Left forelimb (tissue), 1 donor: ENCODE measurements at regions not wholly inside any gene's neighbourhood (a gene's known extent, or its start where the extent isn't known, plus 50 kb on each side); places are given as distances from the start of the nearest gene placed in this dataset.

ENCODE experiments used
- DNase-seq: peaks from one replicate; pipeline ENCODE4 v3.0.0-alpha.2; 2018; ENCODE audit warnings: low spot score

GRCh38 chr7:84390845-84391244 is 196.3 kb upstream of the SEMA3A start:
- DNase-seq = no peak

- no peak for DNase-seq
Observed at GRCh38 chr7:84389242-84389641, 194.7 kb upstream of the SEMA3A start.

- no peak for DNase-seq
Observed at GRCh38 chr7:84387595-84387994, 193.0 kb upstream of the SEMA3A start.

GRCh38 chr7:84384417-84384816 is 189.8 kb upstream of the SEMA3A start:
- DNase-seq = no peak

GRCh38 chr7:84379446-84379845 is 184.9 kb upstream of the SEMA3A start:
- DNase-seq = no peak

- no peak for DNase-seq
Observed at GRCh38 chr7:84372712-84373111, 178.1 kb upstream of the SEMA3A start.

- no peak for DNase-seq
Observed at GRCh38 chr7:84372155-84372621, 177.6 kb upstream of the SEMA3A start.

DNA sequence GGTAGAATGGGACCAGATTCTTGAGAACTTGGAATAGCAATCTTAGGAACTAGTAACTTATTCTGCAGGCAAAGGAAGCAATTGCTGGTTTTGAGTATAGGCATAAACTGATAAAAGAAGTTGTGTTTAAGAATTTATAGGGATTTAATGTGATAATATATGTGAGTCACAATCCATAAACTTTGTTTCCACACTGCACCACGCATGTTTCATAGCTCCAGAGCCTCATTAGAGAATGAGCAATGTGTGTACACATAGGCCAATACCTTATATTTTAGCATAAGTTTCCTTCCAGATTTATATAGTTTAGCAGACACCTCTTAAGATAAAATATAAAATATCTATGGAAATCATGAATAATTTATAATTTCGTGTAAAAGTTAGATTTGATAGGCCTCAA is 175.5 kb upstream of the SEMA3A start:
- DNase-seq = no peak

DNA sequence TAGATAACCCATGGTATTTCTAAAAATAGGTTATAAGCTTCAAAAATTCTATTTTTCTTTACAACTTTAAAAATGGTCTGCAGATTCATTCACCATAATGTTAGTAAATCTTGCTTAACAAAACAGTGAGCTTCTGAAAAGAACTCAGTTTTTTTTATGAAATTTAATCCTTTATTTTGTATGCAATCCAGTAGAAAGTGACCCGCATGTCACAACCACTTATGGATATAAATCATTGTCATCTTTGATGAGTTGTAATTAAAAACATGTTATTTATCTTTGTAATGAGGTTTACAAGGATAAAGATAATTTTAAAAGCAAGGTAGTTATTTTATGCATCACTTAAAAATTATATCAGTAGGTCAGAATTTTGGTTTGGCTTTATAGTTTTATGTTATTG is 173.5 kb upstream of the SEMA3A start:
- no peak for DNase-seq

DNA sequence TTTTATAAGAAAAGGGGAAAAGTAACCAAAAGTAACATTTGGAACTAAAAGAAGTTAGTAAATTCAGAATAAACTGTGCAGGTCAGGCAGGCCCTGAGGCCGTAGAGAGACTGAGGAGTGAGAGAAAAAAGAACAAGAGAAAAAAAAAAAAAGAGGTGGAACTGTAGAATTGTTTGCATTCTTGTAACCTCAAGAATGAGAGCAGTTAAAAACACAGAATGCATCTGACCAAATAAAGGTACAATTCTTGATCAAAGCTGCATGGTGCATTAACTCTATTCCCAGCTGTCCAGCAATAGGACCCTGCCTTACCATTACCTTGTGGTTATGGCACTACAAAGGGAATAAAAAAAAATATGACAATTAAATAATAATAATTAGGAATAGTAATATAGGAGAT is 170.1 kb upstream of the SEMA3A start:
- DNase-seq = no peak

- no peak for DNase-seq
Observed at GRCh38 chr7:84363741-84364140, 169.2 kb upstream of the SEMA3A start.

DNA sequence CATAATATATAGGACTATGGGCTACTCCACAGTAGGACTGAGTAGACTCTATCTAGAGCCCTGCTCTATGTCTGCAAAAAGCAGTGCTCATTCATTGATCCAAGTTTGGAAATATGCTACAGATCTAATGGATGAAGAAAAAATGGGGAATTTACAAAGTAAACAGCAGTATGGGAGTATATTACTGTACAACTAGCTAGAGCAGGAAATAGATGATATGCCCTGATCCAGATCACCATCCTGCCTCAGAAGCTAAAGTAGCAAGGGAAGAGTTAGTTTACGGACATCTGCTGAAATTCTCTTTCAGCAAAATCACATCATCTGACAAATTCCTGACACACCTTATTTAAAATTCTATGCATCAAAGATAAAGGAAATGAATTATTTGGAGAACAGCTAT is 168.2 kb upstream of the SEMA3A start:
- no peak for DNase-seq

DNA sequence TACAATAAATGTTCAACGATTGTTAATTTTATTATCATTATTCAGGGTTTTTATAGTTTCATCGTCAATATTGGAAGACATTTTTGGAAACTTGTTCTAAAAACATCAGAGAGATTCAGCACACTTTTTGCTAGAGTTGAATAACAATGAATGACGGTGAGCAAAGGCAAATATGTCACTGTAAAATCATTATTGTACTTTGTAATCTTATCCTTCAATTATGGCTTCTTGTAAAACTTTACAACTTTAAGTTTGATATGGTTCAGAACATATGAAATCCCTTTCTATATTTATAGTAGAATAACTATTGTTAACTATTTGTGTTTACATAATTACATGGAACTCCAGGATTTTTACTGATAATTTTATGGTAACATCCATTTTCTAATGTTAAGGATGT is 167.8 kb upstream of the SEMA3A start:
- DNase-seq = no peak

GRCh38 chr7:84354866-84355265 is 160.3 kb upstream of the SEMA3A start:
- DNase-seq = no peak

DNA sequence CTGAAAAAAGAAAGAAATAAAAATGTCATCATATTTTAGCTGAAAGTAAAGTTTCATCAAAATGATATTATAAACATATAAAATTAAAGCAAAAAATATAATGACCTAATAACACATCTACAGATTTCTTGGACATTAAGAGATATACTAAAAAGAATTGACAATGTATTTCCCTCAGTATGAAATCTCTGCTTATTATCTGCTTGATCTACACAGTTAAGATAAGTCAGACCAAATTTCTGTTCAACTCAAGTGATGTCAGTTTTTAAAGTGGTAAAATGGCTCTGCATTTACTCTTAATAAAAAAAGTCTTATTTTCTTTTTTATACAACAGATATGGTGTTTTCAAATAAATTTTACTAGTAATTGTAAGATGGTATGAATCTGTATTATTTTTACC is 159.4 kb upstream of the SEMA3A start:
- DNase-seq = no peak

- no peak for DNase-seq
Observed at GRCh38 chr7:84339306-84339705, 144.7 kb upstream of the SEMA3A start.

DNA sequence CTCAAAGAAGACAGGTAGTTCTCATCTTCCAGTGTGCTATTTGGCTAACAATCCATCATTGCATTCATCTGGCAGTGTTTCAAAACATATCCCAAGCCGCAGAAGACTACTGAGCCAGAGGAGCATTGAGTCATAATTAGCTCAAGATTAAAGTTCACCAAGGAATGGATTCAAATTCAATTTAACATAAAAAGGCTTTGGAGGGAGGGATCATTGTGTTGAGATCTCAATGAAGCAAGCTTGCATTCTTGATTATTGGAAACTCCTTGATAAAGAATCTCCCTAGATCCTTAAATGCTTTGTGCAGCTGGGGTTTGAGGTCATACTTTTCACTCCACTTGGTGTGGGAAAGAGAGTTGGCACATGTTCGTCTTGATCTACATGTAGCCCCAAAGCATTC is 142.8 kb upstream of the SEMA3A start:
- no peak for DNase-seq

DNA sequence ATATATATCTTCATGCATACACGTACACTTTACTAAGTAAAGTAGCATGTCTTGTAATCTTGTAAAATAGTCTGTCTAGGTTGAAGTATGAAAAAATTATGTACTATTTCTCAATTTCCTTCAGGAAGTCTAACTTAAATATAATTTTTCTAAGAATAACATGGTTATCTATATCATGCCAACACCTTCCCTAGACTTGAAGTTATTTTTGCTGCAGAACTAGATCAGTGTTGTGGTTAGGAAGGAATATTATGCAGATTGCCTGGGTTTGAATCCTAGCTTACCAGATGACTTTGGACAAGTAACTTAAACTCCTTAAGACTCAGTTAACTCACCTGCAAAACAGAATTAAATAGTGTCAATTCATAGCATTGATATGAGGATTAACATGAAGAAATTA is 142.2 kb upstream of the SEMA3A start:
- DNase-seq = no peak

DNA sequence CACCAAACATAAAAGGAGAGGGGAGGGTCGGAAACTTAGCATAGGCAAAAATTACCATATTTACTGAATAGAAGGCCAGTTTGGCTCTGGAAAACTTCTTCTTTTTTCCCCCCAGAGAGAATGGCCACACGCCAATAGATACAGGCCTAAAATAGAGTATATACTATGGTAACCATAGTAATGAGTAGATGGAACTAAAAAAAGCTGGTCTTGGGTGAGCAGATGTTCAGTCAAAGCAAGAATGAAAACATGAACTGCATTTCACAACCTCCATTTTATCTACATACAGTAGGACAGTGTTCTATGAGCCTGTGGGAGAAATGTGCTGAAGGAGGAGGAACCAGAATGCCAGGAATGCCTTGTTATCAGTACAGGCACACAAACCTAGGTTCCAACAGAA is 141.7 kb upstream of the SEMA3A start:
- no peak for DNase-seq

- DNase-seq = no peak
Observed at GRCh38 chr7:84331616-84332015, 137.0 kb upstream of the SEMA3A start.

- no peak for DNase-seq
Observed at GRCh38 chr7:84328571-84328970, 134.0 kb upstream of the SEMA3A start.

DNA sequence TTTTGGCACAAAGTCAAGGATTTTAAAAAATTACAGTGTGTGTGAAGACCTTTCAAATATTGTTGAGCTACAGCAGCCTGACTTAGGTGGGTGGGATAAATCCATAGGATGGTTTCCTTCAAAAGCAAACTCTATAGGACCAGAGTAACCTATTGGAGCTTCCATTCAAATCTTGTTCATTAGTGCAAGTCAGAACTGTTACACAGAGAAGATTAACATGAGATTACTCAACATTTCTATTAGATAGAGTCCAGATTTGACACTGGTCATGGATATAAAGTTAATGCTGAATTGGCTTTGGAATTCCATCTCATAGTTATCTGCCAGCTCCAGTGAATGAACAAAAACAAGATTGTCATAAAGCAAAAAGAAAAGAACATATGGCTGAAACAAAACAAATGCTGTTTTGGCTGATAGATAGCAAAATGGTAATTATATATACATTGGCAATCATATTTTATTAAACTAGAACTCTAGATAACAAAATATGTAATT is 129.6 kb upstream of the SEMA3A start:
- no peak for DNase-seq

- DNase-seq = no peak
Observed at GRCh38 chr7:84317536-84317935, 122.9 kb upstream of the SEMA3A start.

GRCh38 chr7:84314263-84314662 is 119.7 kb upstream of the SEMA3A start:
- no peak for DNase-seq

DNA sequence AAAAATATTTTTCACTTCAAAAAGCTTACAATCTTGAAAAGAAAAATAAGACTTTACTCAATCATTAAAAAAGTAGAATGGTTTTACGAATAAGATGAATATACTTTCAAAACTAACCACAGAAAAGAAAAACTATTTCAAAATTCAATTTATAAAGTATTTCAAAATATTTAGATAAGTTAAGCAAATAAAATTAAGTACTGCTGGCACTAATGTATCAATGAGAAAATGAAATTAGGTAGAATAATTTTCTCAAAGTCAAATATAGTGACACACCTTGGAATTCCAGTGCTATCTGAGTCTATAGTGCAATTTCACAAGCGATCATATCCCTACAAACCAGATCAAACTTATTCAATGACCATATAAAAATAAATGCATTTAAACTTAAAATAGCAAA is 109.8 kb upstream of the SEMA3A start:
- no peak for DNase-seq
